Kidney glomerular epithelial cell (primary cell): ENCODE measurements at regions not wholly inside any gene's neighbourhood (a gene's known extent, or its start where the extent isn't known, plus 50 kb on each side); places are given as distances from the start of the nearest gene placed in this dataset.

Source experiments
- DNase-seq: peaks from one replicate; lab custom pipeline; 2025; lab: John Stamatoyannopoulos, UW

- DNase-seq, result no peak
These were observed 216.6 kb downstream of the SS18 start for GRCh38 chr18:25873833-25874232.

GRCh38 chr18:25866331-25866730, 224.1 kb downstream of the SS18 start:
- DNase-seq, result no peak

- no peak for DNase-seq
These were observed 227.4 kb downstream of the SS18 start for GRCh38 chr18:25862881-25863600.

- no peak for DNase-seq
These were observed 236.6 kb downstream of the SS18 start for GRCh38 chr18:25853691-25854433.

GRCh38 chr18:25843791-25844190, 246.6 kb downstream of the SS18 start:
- DNase-seq, result no peak

- DNase-seq, result no peak
These were observed 247.7 kb downstream of the SS18 start for GRCh38 chr18:25842665-25843064.

- no peak for DNase-seq
These were observed 256.4 kb downstream of the SS18 start for GRCh38 chr18:25834061-25834460.

- peak; percentile 29 for DNase-seq
These were observed 258.3 kb downstream of the SS18 start for GRCh38 chr18:25832001-25832604.

GRCh38 chr18:25831301-25831701, 259.1 kb downstream of the SS18 start:
- DNase-seq, result no peak

GRCh38 chr18:25830787-25831186, 259.6 kb downstream of the SS18 start:
- peak; percentile 7 for DNase-seq

GRCh38 chr18:25827961-25828561, 262.4 kb downstream of the SS18 start:
- DNase-seq, result no peak

GRCh38 chr18:25827228-25827627, 263.2 kb downstream of the SS18 start:
- DNase-seq, result no peak

- DNase-seq, result no peak
These were observed 263.6 kb downstream of the SS18 start for GRCh38 chr18:25826823-25827222.

GRCh38 chr18:25825979-25826776, 264.2 kb downstream of the SS18 start:
- no peak for DNase-seq

GRCh38 chr18:25825056-25825455, 265.4 kb downstream of the SS18 start:
- DNase-seq, result no peak

- DNase-seq, result no peak
These were observed 270.6 kb downstream of the SS18 start for GRCh38 chr18:25819746-25820363.

- no peak for DNase-seq
These were observed 271.9 kb downstream of the SS18 start for GRCh38 chr18:25818505-25818904.

- DNase-seq, result no peak
These were observed 272.7 kb downstream of the SS18 start for GRCh38 chr18:25817546-25818237.

- no peak for DNase-seq
These were observed 274.8 kb downstream of the SS18 start for GRCh38 chr18:25815659-25816058.

GRCh38 chr18:25814841-25815458, 275.5 kb downstream of the SS18 start:
- DNase-seq, result no peak
